Neural progenitor cell (in vitro differentiated cells): ENCODE measurements at regions not wholly inside any gene's neighbourhood (a gene's known extent, or its start where the extent isn't known, plus 50 kb on each side); places are given as distances from the start of the nearest gene placed in this dataset.

Experiments used
- CTCF ChIP-seq: fragments of 200-600 bp; sonication (generic); IDR thresholded peaks from 2 replicates; pipeline ENCODE4 v1.5.1; 2017; ENCODE audit warnings: antibody characterized with exemption, mild to moderate bottlenecking
- EZH2 ChIP-seq: fragments of 200-600 bp; sonication (generic); IDR thresholded peaks from 2 replicates; pipeline ENCODE4 v1.6.1; 2017; ENCODE audit warnings: antibody characterized with exemption, mild to moderate bottlenecking, moderate library complexity

DNA sequence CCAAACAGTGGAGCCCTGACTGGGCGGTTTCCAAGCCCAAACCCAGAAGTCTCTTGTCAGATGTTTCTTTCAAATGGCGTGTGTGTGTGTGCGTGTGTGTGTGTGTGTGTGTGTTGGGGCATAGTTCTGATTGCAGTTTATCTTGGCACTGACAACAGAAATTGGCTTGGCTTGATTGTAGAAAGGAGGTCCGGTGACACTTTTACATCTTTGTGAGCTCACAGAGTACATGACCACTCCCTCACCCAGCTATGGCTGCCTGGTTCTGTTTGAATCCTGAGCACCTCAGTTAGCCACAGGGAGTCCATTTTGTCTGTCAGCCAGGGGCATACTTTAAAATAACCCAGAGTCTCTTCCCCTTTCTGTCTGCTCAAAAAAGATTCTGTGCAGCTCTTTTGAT, 276.3 kb downstream of the CD83 start:
- TF ChIP-seq EZH2 = no peak
- TF ChIP-seq CTCF = no peak
